PC-9 (cell line): ENCODE measurements at regions not wholly inside any gene's neighbourhood (a gene's known extent, or its start where the extent isn't known, plus 50 kb on each side); places are given as distances from the start of the nearest gene placed in this dataset.

ENCODE experiments used
- CTCF ChIP-seq: fragments of 200-600 bp; sonication (generic); conservative IDR thresholded peaks from 2 replicates; pipeline ENCODE4 v1.6.1; 2017; ENCODE audit warnings: mixed run types, antibody characterized with exemption, mild to moderate bottlenecking, moderate library complexity
- EZH2 ChIP-seq: fragments of 200-600 bp; sonication (generic); IDR thresholded peaks from 2 replicates; pipeline ENCODE4 v1.8.0; 2017; ENCODE audit warnings: antibody characterized with exemption, low read depth

GRCh38 chr2:15868704-15869103 is 71.6 kb upstream of the MYCN start:
- no peak for TF ChIP-seq CTCF
- no peak for TF ChIP-seq EZH2
